T follicular helper cell (primary cell): ENCODE measurements at regions not wholly inside any gene's neighbourhood (a gene's known extent, or its start where the extent isn't known, plus 50 kb on each side); places are given as distances from the start of the nearest gene placed in this dataset.
"Not testable (repeated sequence)": the region's sequence is repeated elsewhere in the genome, so short reads cannot be mapped to it uniquely, and the experiment has no call there.

Experiments
- DNase-seq: peaks from one replicate; pipeline ENCODE4 v3.0.0-alpha.2; 2020; ENCODE audit warnings: low read depth

GRCh38 chr12:89289720-89290119 lies 62.6 kb downstream of the DUSP6 start:
- DNase-seq: no peak

- no peak for DNase-seq
Measured at GRCh38 chr12:89288959-89289358, 63.3 kb downstream of the DUSP6 start.

- no peak for DNase-seq
Measured at GRCh38 chr12:89286501-89286900, 65.8 kb downstream of the DUSP6 start.

- no peak for DNase-seq
Measured at GRCh38 chr12:89281539-89281867, 70.8 kb downstream of the DUSP6 start.

- no peak for DNase-seq
Measured at GRCh38 chr12:89280833-89281538, 71.3 kb downstream of the DUSP6 start.

- DNase-seq: no peak
Measured at GRCh38 chr12:89279499-89279898, 72.8 kb downstream of the DUSP6 start.

- no peak for DNase-seq
Measured at GRCh38 chr12:89278862-89279261, 73.4 kb downstream of the DUSP6 start.

- no peak for DNase-seq
Measured at GRCh38 chr12:89278169-89278568, 74.1 kb downstream of the DUSP6 start.

- DNase-seq: no peak
Measured at GRCh38 chr12:89276860-89277259, 75.4 kb downstream of the DUSP6 start.

- no peak for DNase-seq
Measured at GRCh38 chr12:89273525-89273924, 78.8 kb downstream of the DUSP6 start.

- no peak for DNase-seq
Measured at GRCh38 chr12:89270548-89270947, 81.8 kb downstream of the DUSP6 start.

GRCh38 chr12:89269174-89269573 lies 83.1 kb downstream of the DUSP6 start:
- no peak for DNase-seq

- DNase-seq: no peak
Measured at GRCh38 chr12:89267404-89267803, 84.9 kb downstream of the DUSP6 start.

- not testable (repeated sequence) for DNase-seq
Measured at GRCh38 chr12:89266574-89267188, 85.6 kb downstream of the DUSP6 start.

- no peak for DNase-seq
Measured at GRCh38 chr12:89264837-89265236, 87.5 kb downstream of the DUSP6 start.

GRCh38 chr12:89263900-89264299 lies 88.4 kb downstream of the DUSP6 start:
- DNase-seq: no peak

- DNase-seq: no peak
Measured at GRCh38 chr12:89262855-89263552, 89.3 kb downstream of the DUSP6 start.

GRCh38 chr12:89261982-89262381 lies 90.3 kb downstream of the DUSP6 start:
- no peak for DNase-seq

GRCh38 chr12:89260841-89261637 lies 91.3 kb downstream of the DUSP6 start:
- no peak for DNase-seq

- DNase-seq: no peak
Measured at GRCh38 chr12:89259821-89260220, 92.5 kb downstream of the DUSP6 start.

GRCh38 chr12:89258240-89258969 lies 93.9 kb downstream of the DUSP6 start:
- DNase-seq: no peak

GRCh38 chr12:89257340-89257739 lies 95.0 kb downstream of the DUSP6 start:
- no peak for DNase-seq
